ENCODE measurements at regions not wholly inside any gene's neighbourhood (a gene's known extent, or its start where the extent isn't known, plus 50 kb on each side); places are given as distances from the start of the nearest gene placed in this dataset.

GRCh38 chr1:60868901-60869663, 213.3 kb upstream of the NFIA start:
- intact Hi-C loops (cut with micrococcal nuclease), result loop anchor here in 1 of 2 donors (10.0 kb wide), 1 partner anchor 586 kb away; no protein-coding TSS in a partner anchor
- no CpG with 5 or more reads among the region's 2 CpGs for WGBS (ENCODE audit: insufficient coverage)
- TF ChIP-seq, protein P1, sequence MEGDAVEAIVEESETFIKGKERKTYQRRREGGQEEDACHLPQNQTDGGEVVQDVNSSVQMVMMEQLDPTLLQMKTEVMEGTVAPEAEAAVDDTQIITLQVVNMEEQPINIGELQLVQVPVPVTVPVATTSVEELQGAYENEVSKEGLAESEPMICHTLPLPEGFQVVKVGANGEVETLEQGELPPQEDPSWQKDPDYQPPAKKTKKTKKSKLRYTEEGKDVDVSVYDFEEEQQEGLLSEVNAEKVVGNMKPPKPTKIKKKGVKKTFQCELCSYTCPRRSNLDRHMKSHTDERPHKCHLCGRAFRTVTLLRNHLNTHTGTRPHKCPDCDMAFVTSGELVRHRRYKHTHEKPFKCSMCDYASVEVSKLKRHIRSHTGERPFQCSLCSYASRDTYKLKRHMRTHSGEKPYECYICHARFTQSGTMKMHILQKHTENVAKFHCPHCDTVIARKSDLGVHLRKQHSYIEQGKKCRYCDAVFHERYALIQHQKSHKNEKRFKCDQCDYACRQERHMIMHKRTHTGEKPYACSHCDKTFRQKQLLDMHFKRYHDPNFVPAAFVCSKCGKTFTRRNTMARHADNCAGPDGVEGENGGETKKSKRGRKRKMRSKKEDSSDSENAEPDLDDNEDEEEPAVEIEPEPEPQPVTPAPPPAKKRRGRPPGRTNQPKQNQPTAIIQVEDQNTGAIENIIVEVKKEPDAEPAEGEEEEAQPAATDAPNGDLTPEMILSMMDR (IDR thresholded peaks at IDR 0.05), result no peak
- H3K27me3 Mint-ChIP-seq (ENCODE audit: low read depth in 3 of 3), result no peaks in the 10 kb centered on the region
- H3K36me3 ChIP-seq (replicated peaks in 1 of 2; ENCODE audit: control insufficient read depth in 1 of 2, insufficient read depth in 2 of 2, low read length in 2 of 2), result no peaks in the 10 kb centered on the region
- H3K79me2 ChIP-seq (ENCODE audit: insufficient read depth, low read length), result no peaks in the 10 kb centered on the region
- no peak overlapping the region for H3K9ac ChIP-seq (ENCODE audit: insufficient read depth, low read length, poor library complexity, severe bottlenecking)
- H3K27ac Mint-ChIP-seq, result no peak overlapping the region
- DNase-seq, result no peak
- H4K20me1 ChIP-seq (ENCODE audit: insufficient read depth, low read length), result no peaks in the 10 kb centered on the region
- no peak overlapping the region for H2AFZ ChIP-seq (ENCODE audit: insufficient read depth, low read depth, low read length, poor library complexity, severe bottlenecking)
- no peak overlapping the region for H3K27ac ChIP-seq (ENCODE audit: low read depth in 1 of 2, low read length in 2 of 2)
- H3K4me2 ChIP-seq (replicated peaks; ENCODE audit: extremely low read depth, low read length, poor library complexity, severe bottlenecking), result no peak overlapping the region
- no peaks in the 10 kb centered on the region for H3K27me3 ChIP-seq (ENCODE audit: control insufficient read depth in 2 of 2, insufficient read depth in 2 of 2, low read length in 2 of 2)
- H3K4me3 Mint-ChIP-seq, result no peak overlapping the region
- peaks cover 0 to 3% (median 0%) of the 10 kb centered on the region in 7 donors for H3K9me3 Mint-ChIP-seq
- no peaks in the 10 kb centered on the region for H3K9me3 ChIP-seq (replicated peaks in 1 of 2; ENCODE audit: control insufficient read depth in 1 of 2, insufficient read depth in 1 of 2, low read length in 2 of 2)
- H3K4me1 ChIP-seq (ENCODE audit: control insufficient read depth in 1 of 2, insufficient read depth in 2 of 2, low read length in 2 of 2), result peaks cover 21 to 26% of the 10 kb centered on the region in 2 donors
- H3K4me1 Mint-ChIP-seq, result peaks cover 4% of the 10 kb centered on the region
- H3K4me3 ChIP-seq (replicated peaks in 1 of 3; ENCODE audit: low read depth in 2 of 3, low read length in 3 of 3), result no peak overlapping the region
- no peaks in the 10 kb centered on the region for H3K36me3 Mint-ChIP-seq

DNA sequence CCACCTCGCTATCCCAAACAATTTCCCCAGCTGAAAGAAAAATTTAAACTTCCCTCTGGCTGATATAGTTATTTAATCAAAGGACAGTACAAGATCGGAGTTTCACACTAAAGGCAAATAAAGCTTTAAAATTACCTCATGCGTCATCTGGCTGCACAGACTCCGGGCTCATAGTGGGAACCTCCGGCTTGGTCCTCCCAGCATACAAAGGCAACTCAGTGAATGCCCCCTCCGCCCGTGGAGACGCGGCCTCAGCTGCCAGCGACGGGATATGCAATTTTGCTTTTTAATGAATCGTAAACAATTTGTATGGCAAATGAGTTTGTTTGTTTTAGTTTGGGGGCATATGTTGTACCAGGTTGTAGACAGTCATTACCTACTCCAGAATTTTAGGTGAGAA, 214.6 kb upstream of the NFIA start:
- peaks cover 4% of the 10 kb centered on the region for H3K4me1 Mint-ChIP-seq
- no peaks in the 10 kb centered on the region for H3K27me3 ChIP-seq (ENCODE audit: control insufficient read depth in 2 of 2, insufficient read depth in 2 of 2, low read length in 2 of 2)
- no peaks in the 10 kb centered on the region for H3K36me3 Mint-ChIP-seq
- peak overlapping the region in 1 of 2 donors; percentile 63 for H3K27ac ChIP-seq (ENCODE audit: low read depth in 1 of 2, low read length in 2 of 2)
- no peak overlapping the region for H3K27ac Mint-ChIP-seq
- H3K9ac ChIP-seq (ENCODE audit: insufficient read depth, low read length, poor library complexity, severe bottlenecking), result peak overlapping the region; percentile 1
- DNase-seq, result no peak
- no peak overlapping the region for H2AFZ ChIP-seq (ENCODE audit: insufficient read depth, low read depth, low read length, poor library complexity, severe bottlenecking)
- no peak overlapping the region for H3K4me3 Mint-ChIP-seq
- H3K4me1 ChIP-seq (ENCODE audit: control insufficient read depth in 1 of 2, insufficient read depth in 2 of 2, low read length in 2 of 2), result peaks cover 21 to 26% of the 10 kb centered on the region in 2 donors
- no peaks in the 10 kb centered on the region for H3K79me2 ChIP-seq (ENCODE audit: insufficient read depth, low read length)
- TF ChIP-seq, protein P1 (IDR thresholded peaks at IDR 0.05), result no peak
- intact Hi-C loops (cut with micrococcal nuclease), result loop anchor here in 1 of 2 donors (10.0 kb wide), 1 partner anchor 587 kb away; no protein-coding TSS in a partner anchor
- peaks cover 0 to 2% (median 2%) of the 10 kb centered on the region in 3 donors for H3K27me3 Mint-ChIP-seq (ENCODE audit: low read depth in 3 of 3)
- H4K20me1 ChIP-seq (ENCODE audit: insufficient read depth, low read length), result no peaks in the 10 kb centered on the region
- 98% methylated on average over 6 of the region's 12 CpGs for WGBS (ENCODE audit: insufficient coverage)
- H3K4me3 ChIP-seq (replicated peaks in 1 of 3; ENCODE audit: low read depth in 2 of 3, low read length in 3 of 3), result no peak overlapping the region
- H3K4me2 ChIP-seq (replicated peaks; ENCODE audit: extremely low read depth, low read length, poor library complexity, severe bottlenecking), result peak overlapping the region; percentile 66
- H3K36me3 ChIP-seq (replicated peaks in 1 of 2; ENCODE audit: control insufficient read depth in 1 of 2, insufficient read depth in 2 of 2, low read length in 2 of 2), result no peaks in the 10 kb centered on the region
- no peaks in the 10 kb centered on the region for H3K9me3 ChIP-seq (replicated peaks in 1 of 2; ENCODE audit: control insufficient read depth in 1 of 2, insufficient read depth in 1 of 2, low read length in 2 of 2)
- no peaks in the 10 kb centered on the region for H3K9me3 Mint-ChIP-seq
